ENCODE measurements at regions not wholly inside any gene's neighbourhood (a gene's known extent, or its start where the extent isn't known, plus 50 kb on each side); places are given as distances from the start of the nearest gene placed in this dataset.
"Not testable (repeated sequence)": the region's sequence is repeated elsewhere in the genome, so short reads cannot be mapped to it uniquely, and the experiment has no call there.

GRCh38 chr10:124324451-124324850 lies 94.3 kb downstream of the OAT start:
- no peak for DNase-seq

GRCh38 chr10:124323806-124324205 lies 94.9 kb downstream of the OAT start:
- no peak for DNase-seq

GRCh38 chr10:124323111-124323725 lies 95.5 kb downstream of the OAT start:
- DNase-seq = no peak

- DNase-seq = no peak
These were observed 96.3 kb downstream of the OAT start for GRCh38 chr10:124322191-124322980.

GRCh38 chr10:124321433-124322089 lies 97.2 kb downstream of the OAT start:
- no peak for DNase-seq

GRCh38 chr10:124320778-124321432 lies 97.8 kb downstream of the OAT start:
- DNase-seq = no peak

- no peak for DNase-seq
These were observed 98.8 kb downstream of the OAT start for GRCh38 chr10:124319926-124320391.

GRCh38 chr10:124319520-124319919 lies 99.2 kb downstream of the OAT start:
- DNase-seq = not testable (repeated sequence)

- no peak for DNase-seq
These were observed 99.9 kb downstream of the OAT start for GRCh38 chr10:124318811-124319210.

GRCh38 chr10:124318076-124318475 lies 100.6 kb downstream of the OAT start:
- DNase-seq = no peak

- DNase-seq = no peak
These were observed 102.4 kb downstream of the OAT start for GRCh38 chr10:124316326-124316725.

GRCh38 chr10:124315591-124316270 lies 103.0 kb downstream of the OAT start:
- peak; percentile 49 for DNase-seq

- DNase-seq = no peak
These were observed 105.3 kb downstream of the OAT start for GRCh38 chr10:124313374-124313773.

GRCh38 chr10:124308811-124309210 lies 109.9 kb downstream of the OAT start:
- no peak for DNase-seq

- DNase-seq = no peak
These were observed 110.6 kb downstream of the OAT start for GRCh38 chr10:124308056-124308645.

- no peak for DNase-seq
These were observed 111.1 kb downstream of the OAT start for GRCh38 chr10:124307591-124307990.

GRCh38 chr10:124306922-124307371 lies 111.8 kb downstream of the OAT start:
- peak; percentile 92 for DNase-seq

- no peak for DNase-seq
These were observed 112.2 kb downstream of the OAT start for GRCh38 chr10:124306520-124306919.

- DNase-seq = no peak
These were observed 112.7 kb downstream of the OAT start for GRCh38 chr10:124305984-124306383.

GRCh38 chr10:124305131-124305530 lies 113.6 kb downstream of the OAT start:
- no peak for DNase-seq

GRCh38 chr10:124303662-124304418 lies 114.9 kb downstream of the OAT start:
- no peak for DNase-seq

All from MV-4-11 (cell line).